ENCODE measurements at regions not wholly inside any gene's neighbourhood (a gene's known extent, or its start where the extent isn't known, plus 50 kb on each side); places are given as distances from the start of the nearest gene placed in this dataset.

DNA sequence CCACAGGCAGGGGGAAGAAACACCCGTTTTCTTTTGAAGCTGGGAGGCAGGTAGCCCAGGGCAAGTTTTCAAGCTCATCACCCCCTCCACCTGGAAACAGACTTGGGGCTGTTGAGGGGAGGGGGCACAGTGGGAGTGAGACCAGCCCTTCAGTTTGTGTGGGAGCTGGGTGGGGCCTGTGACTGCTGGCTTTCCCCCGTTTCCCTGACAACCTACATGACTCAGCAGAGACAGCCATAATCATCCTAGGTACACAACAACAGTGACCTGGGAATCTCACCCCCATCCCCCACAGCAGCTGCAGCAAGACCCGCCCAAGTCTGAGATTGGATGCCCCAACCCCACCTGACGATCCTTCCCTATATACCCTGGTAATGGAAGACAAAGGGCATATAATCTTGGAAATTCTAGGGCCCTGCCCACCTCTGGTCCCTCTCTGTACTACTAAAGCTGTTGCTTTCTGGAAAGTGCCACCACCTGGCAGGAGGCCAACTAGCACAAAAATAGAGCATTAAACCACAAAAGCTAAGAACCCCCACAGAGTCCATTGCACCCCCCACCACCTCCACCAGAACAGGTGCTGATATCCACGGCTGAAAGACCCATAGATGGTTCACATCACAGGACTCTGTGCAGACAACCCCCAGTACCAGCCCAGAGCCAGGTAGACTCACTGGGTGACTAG, 422.2 kb upstream of the SGO1 start:
- TF ChIP-seq CTCF (IDR thresholded peaks at IDR 0.05) (no peak), POLR2A (IDR thresholded peaks at IDR 0.05) (no peak)
